Skeletal muscle cell (primary cell): ENCODE measurements at regions not wholly inside any gene's neighbourhood (a gene's known extent, or its start where the extent isn't known, plus 50 kb on each side); places are given as distances from the start of the nearest gene placed in this dataset.
A peak's percentile ranks its signal among the peaks of the same experiment; 100 is the strongest.

Experiments used
- DNase-seq: peaks from one replicate; pipeline ENCODE4 v3.0.0-alpha.2; 2010; ENCODE audit warnings: low read depth
- H3K4me3 ChIP-seq: 2 replicates; pipeline ENCODE4 v1.5.1; 2011; ENCODE audit warnings: low read depth, mild to moderate bottlenecking, control low read depth, low read length, moderate library complexity

DNA sequence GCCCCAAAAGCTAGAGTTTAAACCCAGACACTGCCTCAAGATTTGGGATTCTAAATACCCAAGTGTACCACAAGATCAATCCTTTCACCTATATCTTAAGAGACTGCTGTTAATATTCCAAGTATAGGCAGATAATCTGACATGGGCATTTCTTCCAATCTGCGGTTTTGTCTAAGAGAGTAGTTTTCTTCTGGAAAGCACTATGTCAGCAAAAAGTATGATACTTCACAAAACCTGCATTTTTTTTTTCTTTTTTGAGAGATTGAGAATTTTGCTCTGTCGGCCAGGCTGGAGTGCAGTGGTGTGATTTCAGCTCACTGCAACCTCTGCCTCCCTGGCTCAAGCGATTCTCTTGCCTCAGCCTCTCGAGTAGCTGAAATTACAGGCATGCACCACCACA is 190.7 kb upstream of the TYRP1 start:
- no peak for DNase-seq
- no peak overlapping the region for H3K4me3 ChIP-seq

DNA sequence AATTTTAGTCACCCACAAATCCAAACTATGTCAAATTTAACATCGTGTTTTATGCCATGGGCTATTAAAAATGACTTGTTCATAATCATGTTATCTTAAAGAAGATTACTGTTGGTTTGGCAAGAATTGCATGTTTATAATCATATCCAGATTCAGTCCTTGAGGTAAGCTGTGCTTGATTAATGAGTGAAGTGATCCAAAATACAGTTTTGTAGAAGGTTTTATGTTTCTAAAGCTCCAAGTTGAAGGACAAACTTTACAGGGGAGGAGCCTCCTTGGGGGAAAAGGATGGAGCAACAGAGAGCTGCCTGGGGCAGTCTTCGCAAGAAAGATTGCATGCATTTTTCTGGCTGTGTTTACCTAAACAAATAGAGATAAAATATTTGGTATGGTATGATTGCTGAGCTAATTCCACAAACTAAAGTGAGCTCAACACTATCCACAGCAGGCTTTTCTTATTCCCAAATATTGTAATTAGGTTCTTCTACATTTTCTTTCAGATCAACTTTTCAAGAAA is 189.5 kb upstream of the TYRP1 start:
- H3K4me3 ChIP-seq: no peak overlapping the region
- DNase-seq: no peak

DNA sequence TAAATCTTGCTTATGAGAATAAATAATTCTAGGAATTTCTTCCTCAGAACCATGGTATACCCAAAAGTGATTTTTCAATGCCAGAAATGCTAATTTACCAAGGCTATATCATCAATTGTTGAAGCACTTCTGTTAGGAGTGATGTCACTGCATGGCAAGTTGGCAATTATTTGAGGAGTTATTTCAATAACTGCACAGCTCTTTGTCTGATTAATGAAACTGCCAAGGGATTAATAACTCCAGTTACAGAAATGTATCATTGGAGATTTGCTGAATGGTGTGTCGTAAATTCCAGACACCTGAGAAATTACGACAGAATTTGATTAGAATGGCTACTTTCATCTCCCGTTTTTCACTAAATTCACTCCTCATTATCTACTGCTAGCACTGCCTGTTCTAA is 182.6 kb upstream of the TYRP1 start:
- no peak for DNase-seq
- H3K4me3 ChIP-seq: no peak overlapping the region

DNA sequence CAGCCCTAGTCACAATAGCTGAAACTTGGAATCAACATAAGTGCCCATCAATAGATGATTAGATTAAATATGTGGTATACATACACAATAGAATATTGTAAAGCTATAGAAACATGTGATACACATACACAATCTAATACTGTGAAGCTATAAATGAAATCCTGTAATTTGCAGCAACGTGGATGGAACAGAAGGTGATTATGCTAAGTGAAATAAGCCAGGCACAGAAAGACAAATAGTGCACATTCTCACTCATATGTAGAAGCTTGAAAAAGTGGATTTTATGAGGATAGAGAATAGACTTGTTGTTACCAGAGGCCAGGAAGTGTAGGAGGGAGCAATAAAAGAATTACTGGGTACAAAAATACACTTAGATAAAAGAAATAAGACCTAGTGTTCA is 181.5 kb upstream of the TYRP1 start:
- no peak for DNase-seq
- H3K4me3 ChIP-seq: no peak overlapping the region

DNA sequence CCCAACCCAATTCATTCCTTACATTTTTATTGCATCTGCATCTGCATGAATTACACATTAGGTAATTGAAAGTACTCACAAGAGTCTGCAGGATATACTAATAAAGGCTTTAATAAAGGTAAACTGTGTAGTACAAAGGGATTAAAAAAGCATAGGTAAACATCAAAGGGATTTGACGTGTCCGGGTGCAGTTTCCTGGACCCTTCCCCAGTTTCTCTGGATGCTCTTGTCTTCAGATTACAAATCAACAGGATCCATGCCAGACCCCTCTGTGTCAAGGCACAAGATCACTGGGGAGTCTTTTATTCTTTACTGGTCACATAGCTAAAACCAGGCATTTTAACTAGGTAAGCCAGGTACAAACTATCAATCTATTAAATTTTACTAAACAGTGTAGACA is 177.2 kb upstream of the TYRP1 start:
- DNase-seq: no peak
- no peak overlapping the region for H3K4me3 ChIP-seq

DNA sequence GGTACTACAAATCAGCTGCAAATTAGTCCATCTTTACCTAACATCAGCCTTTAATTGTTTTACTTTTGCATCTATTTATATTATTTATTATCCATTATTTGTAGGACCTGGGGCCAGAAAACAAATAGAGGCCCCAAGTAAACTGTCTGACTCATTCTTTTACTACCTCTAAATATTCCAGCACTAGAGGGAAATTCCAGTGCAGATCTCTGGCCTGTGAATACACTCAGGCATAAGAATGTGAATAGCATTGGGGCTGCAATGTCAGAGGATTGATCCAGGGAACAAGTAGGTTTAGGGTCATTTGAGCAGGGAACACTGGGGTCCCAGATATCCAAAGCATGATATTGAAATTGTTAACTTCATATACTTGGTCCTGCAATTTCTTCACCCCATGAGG is 176.6 kb upstream of the TYRP1 start:
- no peak overlapping the region for H3K4me3 ChIP-seq
- no peak for DNase-seq

DNA sequence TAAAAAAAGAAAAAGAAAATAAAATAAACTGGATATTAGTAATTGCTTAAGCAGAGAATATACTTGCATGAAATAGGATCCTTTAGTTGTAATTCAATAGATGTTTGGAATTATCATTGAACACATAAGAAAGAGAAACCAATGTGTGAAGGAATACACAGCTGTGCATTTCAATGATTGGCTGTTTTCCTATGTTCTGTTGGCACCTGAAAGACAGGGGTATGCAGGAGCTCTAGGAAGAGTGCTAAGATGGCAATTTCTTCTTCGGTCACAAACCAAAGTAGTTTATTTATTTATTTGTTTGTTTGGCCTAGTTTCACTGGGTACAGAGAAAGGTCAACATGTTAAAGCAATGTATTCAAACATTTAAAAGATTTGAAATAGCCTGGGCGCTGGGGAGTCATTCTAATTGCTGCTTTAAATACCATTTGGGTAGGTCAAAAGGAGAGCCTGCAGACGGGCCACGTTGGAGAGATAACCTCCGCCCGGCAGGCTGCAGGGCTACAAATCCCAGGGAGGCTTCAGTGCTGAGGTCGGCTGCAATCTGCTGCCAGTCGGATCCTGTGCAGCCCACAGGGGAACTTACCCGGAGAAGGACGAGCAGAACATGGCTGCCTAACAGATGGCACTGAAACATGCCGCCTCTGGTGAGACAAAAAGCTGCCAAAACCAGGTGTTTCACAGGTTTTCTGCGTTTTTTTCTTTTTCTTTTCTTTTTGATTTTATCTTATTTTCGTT is 154.2 kb upstream of the TYRP1 start:
- H3K4me3 ChIP-seq: no peak overlapping the region
- DNase-seq: no peak

DNA sequence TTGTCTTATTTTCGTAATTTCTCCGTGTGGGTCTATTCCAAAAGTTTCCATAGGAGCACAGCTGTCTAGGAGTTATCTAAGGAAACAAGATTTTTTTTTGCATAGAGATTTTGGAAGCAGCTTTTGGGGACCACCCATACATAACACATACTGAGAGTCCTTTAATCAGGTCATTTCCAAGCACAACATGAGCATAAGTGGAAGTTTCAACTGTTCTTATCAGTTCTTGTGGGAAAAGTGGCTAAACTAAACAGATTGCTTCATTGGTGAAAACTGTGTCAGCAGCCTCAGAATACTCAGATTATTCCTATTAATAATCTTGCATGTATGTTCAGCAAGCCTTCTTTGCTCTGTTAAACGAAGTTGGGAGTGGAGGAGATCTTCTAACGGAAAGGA is 153.6 kb upstream of the TYRP1 start:
- H3K4me3 ChIP-seq: no peak overlapping the region
- DNase-seq: no peak

DNA sequence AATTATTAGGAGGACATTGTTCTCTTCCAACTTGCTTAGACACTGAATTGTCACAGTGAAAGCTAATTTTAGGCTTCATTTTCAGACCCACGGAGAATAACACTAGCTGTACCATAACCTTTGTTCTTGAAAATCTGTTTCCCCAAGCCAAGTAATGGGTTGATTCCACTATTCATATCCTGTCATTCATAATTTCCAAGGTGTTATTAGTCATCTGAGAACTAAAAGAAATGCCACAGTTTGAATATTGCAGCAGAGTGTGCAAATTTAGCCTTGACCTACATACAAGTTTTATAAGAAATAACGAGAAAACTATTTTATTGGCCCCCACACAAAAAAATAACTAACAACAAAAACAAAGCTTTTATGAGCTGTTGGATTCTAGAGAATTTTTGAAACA is 148.5 kb upstream of the TYRP1 start:
- H3K4me3 ChIP-seq: no peak overlapping the region
- DNase-seq: no peak

DNA sequence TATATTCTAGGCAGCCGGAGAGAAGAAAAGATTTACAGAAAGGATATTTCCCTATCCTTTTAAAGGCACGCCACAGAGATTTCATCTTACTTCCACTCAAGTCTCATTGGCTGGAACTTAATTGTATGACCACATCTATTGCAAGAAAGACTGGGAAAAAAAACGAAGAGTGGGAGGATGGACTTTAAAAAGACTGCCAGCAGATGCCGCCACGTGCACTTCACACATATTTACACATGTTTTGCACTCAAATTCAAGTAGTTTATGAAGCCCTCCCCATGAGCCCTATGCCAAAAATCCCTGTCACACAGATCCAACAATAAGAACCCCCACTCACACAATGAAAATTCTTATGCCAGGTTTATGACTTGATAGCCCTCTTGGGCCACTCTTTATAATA is 138.5 kb upstream of the TYRP1 start:
- no peak overlapping the region for H3K4me3 ChIP-seq
- no peak for DNase-seq

DNA sequence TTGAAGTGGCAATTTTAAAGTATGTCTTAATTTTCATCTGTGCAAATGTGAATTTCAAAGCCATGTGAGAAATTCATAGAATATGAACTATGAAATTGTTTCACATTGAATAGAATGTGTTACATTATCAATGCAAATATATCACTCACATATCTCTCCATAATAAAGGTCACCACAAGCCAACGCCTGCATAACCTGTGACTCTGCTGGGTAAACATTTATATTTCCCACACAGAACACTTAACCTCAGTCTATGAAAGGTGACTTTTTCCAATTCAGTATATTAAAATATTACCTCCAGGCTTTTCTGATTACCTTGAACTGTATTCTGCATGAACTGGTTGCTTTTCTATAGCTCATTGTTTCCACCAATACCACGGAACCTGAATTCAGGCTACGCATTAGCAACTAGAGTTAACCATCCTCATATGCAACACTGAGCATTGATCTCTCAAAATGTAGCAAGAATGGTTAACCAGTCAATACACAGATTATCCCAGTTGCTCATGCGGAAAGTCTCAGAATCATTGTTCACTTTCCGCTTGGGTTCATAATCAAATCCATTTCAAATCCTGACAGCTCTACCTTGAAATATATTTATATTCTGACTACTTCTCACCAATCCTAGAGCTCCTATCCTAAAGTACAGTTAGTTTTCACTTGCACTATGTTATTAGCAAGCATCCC is 126.6 kb upstream of the TYRP1 start:
- H3K4me3 ChIP-seq: no peak overlapping the region

DNA sequence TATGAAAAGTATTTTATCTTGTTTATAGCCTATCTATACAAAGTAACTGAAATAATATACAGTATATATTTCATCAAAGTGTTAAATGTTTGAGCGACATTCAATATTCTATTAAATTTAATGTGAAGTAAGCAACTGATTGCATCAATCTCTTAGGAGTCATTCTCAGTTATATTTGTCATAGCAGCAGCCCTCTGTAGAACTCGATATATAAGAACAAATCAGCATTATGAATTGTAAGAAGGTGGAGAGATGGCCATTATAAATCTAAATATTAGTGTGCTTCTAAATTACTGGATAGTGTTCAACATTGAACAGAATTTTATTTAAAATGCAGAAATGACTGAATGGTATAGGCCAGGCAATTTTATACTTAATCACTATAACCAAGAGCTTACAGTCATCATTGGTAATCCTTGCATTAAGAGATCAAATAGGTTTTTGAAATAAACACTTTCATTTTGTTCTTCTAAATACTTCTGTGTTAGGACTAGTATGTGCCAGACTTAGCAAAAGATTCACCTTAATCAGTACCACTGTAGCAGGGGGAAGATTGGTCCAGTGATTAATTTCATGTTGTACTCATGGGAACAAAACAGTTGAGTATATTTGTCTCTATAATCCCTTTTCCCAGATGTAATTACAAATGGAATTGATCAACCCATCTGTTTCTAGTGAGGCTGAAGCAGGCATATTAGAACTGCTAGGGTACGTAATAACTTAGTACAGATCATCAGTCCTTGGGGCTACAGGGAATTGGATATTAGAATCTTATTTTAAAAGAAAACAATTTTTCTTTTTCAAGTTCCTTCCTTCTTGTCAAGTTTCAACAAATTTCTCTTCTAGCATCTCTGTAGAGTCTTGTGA is 108.3 kb upstream of the TYRP1 start:
- no peak overlapping the region for H3K4me3 ChIP-seq
- DNase-seq: no peak

More for the DNA sequence above, 126.6 kb upstream of the TYRP1 start:
- no peak for DNase-seq

DNA sequence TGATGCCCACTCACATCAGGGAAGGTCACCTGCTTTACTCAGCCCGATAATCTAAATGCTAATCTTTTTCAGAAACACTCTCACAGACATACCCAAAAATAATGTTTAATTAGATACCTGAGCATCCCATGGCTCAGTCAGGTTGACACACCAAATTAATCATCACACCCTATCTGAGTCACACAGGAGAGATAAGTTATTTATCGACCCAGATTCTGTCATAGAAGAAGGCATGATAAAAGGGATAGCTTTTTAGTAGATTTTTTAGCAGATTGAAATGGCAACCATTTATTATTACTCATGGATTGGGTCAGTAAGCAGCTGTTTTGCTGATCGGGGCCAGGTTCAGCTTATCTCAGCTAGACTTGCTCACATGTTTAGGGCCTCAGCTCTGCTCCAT is 97.8 kb upstream of the TYRP1 start:
- DNase-seq: no peak
- H3K4me3 ChIP-seq: no peak overlapping the region

DNA sequence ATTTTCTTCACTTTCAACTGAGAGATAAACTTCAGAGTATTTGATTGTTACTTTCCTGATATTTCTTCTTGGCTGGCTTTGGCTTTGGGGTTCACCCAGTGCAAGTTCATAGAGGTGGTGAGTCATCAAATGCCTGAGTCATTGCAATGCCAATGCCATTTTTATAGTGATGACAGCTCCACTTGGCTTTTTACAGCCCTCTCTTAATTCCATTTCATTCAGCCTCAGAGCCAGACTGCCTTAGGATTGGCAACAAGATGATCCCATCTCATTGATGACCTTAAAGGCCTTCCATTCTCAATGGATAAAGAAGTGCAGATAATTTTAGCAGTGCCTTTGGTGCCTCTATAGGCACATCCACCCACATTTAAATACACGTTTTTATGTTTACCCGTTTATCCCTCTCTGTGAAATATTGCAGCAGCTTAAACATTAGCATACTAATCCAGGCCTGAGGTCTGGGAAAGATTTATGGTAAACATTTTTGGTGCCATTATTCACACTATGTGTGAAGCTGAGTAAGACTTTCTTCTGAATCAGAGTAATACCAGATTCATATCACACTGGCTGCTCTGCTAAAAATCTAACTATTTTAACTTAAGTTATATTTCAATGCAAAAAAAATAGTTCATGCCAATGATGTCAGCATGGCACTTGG is 88.9 kb upstream of the TYRP1 start:
- DNase-seq: peak; percentile 15

DNA sequence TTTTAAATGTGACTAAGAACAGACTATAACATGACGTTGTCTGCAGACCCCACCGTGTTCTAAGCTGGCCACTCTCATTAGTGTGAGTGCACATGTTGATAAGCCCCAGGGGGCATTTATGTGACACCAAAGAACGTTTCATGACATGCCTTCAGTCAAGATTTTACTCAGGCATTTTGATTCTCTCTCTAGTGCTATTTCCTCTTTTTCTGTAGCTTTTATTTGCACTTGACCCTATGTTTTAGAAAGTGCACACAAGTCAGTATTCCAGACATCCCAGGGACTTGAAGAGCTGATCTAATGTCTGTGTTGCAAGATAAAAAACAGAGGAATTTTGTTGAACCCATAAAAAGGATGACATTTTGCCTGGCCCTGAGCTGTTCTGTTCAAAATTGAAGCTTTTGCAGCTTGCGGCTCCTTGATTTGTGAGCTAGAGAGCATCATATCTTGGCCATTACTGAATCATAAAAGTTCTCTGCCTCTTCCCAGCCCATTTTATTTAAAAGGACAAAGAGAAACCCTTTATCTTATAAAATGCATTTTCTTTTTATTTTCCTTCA is 80.9 kb upstream of the TYRP1 start:
- no peak for DNase-seq
- no peak overlapping the region for H3K4me3 ChIP-seq

More for the DNA sequence above, 88.9 kb upstream of the TYRP1 start:
- H3K4me3 ChIP-seq: no peak overlapping the region

DNA sequence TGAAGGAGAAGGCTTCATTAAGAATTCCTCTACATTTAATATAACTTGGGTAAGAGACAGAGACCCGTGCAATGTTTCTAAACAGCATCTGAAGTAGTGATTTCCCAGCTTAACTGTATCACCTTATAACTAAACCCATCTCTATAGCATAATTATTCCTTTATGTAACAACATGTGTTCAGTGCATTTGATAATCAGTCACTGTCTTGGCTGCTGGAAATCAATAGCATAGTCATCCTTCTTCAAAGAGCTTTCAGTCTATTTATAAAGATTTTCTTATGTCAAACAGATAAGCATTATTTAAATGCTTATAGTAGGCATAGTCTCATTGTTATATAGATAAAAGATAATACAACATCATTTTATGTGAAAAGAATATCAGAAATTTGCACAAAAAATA is 80.1 kb upstream of the TYRP1 start:
- no peak overlapping the region for H3K4me3 ChIP-seq
- DNase-seq: no peak

DNA sequence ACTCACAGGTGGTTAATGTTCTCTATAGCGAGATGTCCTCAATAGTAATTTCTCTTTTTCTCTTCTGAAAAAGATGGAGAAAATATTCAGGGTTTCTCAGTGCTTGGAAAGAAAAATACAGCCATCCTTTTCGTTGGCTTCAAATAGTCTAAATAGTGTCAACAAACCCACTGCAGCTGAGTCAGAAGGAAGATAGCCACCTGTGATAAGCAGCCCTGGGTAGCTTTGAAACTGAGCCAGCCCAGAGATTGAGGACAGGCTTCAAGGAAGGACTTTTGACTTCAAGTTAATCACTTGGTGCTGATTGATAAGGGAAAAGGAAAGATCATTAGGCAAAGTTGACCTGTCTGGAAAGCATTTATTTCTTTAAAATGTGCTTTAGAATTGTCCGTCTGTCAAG is 78.7 kb upstream of the TYRP1 start:
- H3K4me3 ChIP-seq: no peak overlapping the region
- DNase-seq: no peak

DNA sequence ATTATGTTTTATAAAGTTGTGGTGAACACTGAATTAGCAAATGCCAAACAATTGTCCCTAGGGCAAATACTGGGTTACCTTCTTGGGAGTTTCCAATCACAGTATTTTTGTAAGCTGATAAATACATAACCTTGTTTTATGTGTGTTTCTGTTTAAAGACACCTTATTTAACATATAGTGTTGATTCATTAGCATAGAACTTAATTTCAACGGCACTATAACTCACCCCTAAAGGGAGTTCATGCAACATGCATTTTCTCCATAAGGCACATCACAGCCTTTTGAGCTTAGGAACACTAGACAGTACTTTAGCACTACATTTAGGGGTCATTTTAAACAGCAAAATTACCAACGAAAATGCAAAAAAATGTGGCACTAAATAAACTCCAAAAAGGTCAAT is 74.2 kb upstream of the TYRP1 start:
- DNase-seq: no peak
- H3K4me3 ChIP-seq: no peak overlapping the region

DNA sequence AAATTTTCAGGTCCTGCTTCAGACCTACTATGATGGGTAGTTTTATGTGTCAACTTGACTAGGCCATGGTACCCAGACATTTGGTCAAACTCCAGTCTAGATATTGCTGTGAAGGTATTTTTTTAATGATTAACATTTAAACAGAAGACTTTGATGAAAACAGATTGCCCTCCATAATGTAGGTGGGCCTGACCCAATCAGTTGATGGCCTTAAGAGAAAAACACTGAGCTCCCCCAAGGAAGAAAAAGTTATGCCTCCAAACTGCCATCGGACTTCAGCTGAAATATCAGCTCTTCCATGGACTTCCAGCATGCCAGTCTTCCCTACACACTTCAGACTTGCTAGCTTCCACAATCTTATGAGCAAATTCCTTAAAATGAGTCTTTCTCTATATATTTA is 67.3 kb upstream of the TYRP1 start:
- no peak overlapping the region for H3K4me3 ChIP-seq

More for the DNA sequence above, 67.3 kb upstream of the TYRP1 start:
- DNase-seq: no peak
